Endothelial cell of umbilical vein (primary cell): ENCODE measurements at regions not wholly inside any gene's neighbourhood (a gene's known extent, or its start where the extent isn't known, plus 50 kb on each side); places are given as distances from the start of the nearest gene placed in this dataset.

Experiments used
- BruUV-seq: library from RNA; stranded (reverse); fragments of 400-500 nt; replicated peaks from 2 replicates; lab custom pipeline; 2021; lab: Mats Ljungman, UMichigan
- CTCF ChIA-PET: fragments of 300-600, 350-600 bp; sonication (Branson Sonifier 250); formaldehyde crosslinking; loops from one replicate; lab custom pipeline; 2021; ENCODE audit warnings: antibody characterized with exemption, inconsistent platforms; lab: Charles Lee
- POLR2A ChIA-PET: fragments of 300-600, 350-600 bp; sonication (Branson Sonifier 250); formaldehyde crosslinking; loops from one replicate; lab custom pipeline; 2021; ENCODE audit warnings: antibody characterized with exemption, inconsistent platforms; lab: Charles Lee
- DNase-seq: peaks from one replicate; pipeline ENCODE4 v3.0.0-alpha.2; 2011; ENCODE audit warnings: low read depth, low spot score
- FAIRE-seq: peaks from 2 replicates; lab custom pipeline; 2011; peaks lifted over from hg19 to GRCh38; lab: Jason Lieb, UNC
- H2AFZ ChIP-seq: 2 replicates; pipeline ENCODE4 v1.6.0; 2012; ENCODE audit warnings: low read depth, low read length, control low read depth, inconsistent platforms
- H3K27ac ChIP-seq: 2 replicates; pipeline ENCODE4 v1.5.1; 2011; ENCODE audit warnings: low read depth, mild to moderate bottlenecking, control low read depth, low read length, moderate library complexity; ENCODE audit not compliant: insufficient read depth
- H3K27me3 ChIP-seq, 2 experiments: 2 replicates each; pipeline versions ENCODE4 v1.6.0 to v1.6.1; 2011; ENCODE audit warnings: low read length in 2 of 2, mixed read lengths in 1 of 2; ENCODE audit not compliant: control insufficient read depth in 2 of 2, insufficient read depth in 2 of 2
- H3K36me3 ChIP-seq, 2 experiments: 2 replicates in 1 of 2; 3 replicates in 1 of 2; pipeline ENCODE4 v1.5.1; 2011; ENCODE audit warnings: low read length in 2 of 2, mild to moderate bottlenecking in 1 of 2, moderate library complexity in 1 of 2; ENCODE audit not compliant: control insufficient read depth in 2 of 2, insufficient read depth in 2 of 2; ENCODE audit errors: extremely low read depth in 1 of 2
- H3K4me1 ChIP-seq: 3 replicates; pipeline ENCODE4 v1.5.1; 2011; ENCODE audit warnings: mild to moderate bottlenecking, low read length; ENCODE audit not compliant: control insufficient read depth, insufficient read depth; ENCODE audit errors: extremely low read depth
- H3K4me2 ChIP-seq: 2 replicates; pipeline ENCODE4 v1.6.1; 2011; ENCODE audit warnings: low read length, control low read depth, mixed read lengths; ENCODE audit not compliant: insufficient read depth
- H3K4me3 ChIP-seq, 3 experiments: fragments of 200-600 bp in 1 of 3; sonication (generic), shearing (Covaris generic) in 1 of 3; replicated peaks in 1 of 3; 2 replicates each; pipeline ENCODE4 v1.5.1; 2011 to 2016; ENCODE audit warnings: control low read depth in 3 of 3, low read length in 3 of 3, mild to moderate bottlenecking in 2 of 3, inconsistent platforms in 1 of 3, low read depth in 1 of 3, moderate library complexity in 1 of 3; ENCODE audit not compliant: insufficient read depth in 1 of 3
- H3K79me2 ChIP-seq: 2 replicates; pipeline ENCODE4 v1.6.0; 2012; ENCODE audit warnings: low read length, inconsistent platforms; ENCODE audit not compliant: control insufficient read depth, insufficient read depth
- H3K9ac ChIP-seq: replicated peaks from 2 replicates; pipeline ENCODE3; 2011; ENCODE audit warnings: low read length, control low read depth; ENCODE audit not compliant: insufficient read depth; ENCODE audit errors: extremely low read depth
- H3K9me1 ChIP-seq: replicated peaks from 3 replicates; pipeline ENCODE4 v1.6.0; 2011; ENCODE audit warnings: mild to moderate bottlenecking, low read length; ENCODE audit not compliant: control insufficient read depth, insufficient read depth; ENCODE audit errors: extremely low read depth
- H3K9me3 ChIP-seq: replicated peaks from 2 replicates; pipeline ENCODE4 v1.5.1; 2012; ENCODE audit warnings: low read length, inconsistent platforms; ENCODE audit not compliant: control insufficient read depth, insufficient read depth
- H4K20me1 ChIP-seq: replicated peaks from 2 replicates; pipeline ENCODE3; 2011; ENCODE audit warnings: mild to moderate bottlenecking, low read length; ENCODE audit not compliant: control insufficient read depth, insufficient read depth; ENCODE audit errors: extremely low read depth
- CTCF ChIP-seq, 2 donors: IDR thresholded peaks; 1 replicate in 1 of 2; 2 replicates in 1 of 2; pipeline ENCODE4 v1.5.1; 2011; ENCODE audit warnings: low read length in 2 of 2, mild to moderate bottlenecking in 2 of 2, moderate library complexity in 2 of 2, control low read depth in 1 of 2, inconsistent platforms in 1 of 2, low read depth in 1 of 2; ENCODE audit not compliant: insufficient read depth in 1 of 2; ENCODE audit errors: extremely low read depth in 1 of 2
- EZH2 ChIP-seq: IDR thresholded peaks from 2 replicates; pipeline ENCODE4 v1.6.1; 2012; ENCODE audit warnings: borderline replicate concordance, low read depth, mild to moderate bottlenecking, moderate library complexity, low read length, inconsistent platforms; ENCODE audit not compliant: severe bottlenecking
- FOS ChIP-seq: IDR thresholded peaks from 2 replicates; pipeline ENCODE4 v1.6.1; 2011; ENCODE audit warnings: mild to moderate bottlenecking, low read length, moderate library complexity, borderline replicate concordance; ENCODE audit not compliant: insufficient read depth
- GATA2 ChIP-seq: IDR thresholded peaks from 2 replicates; pipeline ENCODE4 v1.7.0; 2011; ENCODE audit warnings: low read depth, mild to moderate bottlenecking, moderate library complexity, mixed read lengths, low read length; ENCODE audit not compliant: insufficient read length, insufficient read depth
- JUN ChIP-seq: IDR thresholded peaks from 2 replicates; pipeline ENCODE4 v1.6.1; 2011; ENCODE audit warnings: borderline replicate concordance, low read depth; ENCODE audit not compliant: insufficient read length, insufficient read depth
- MYC ChIP-seq: IDR thresholded peaks from one replicate; pipeline ENCODE4 v1.6.1; 2011; ENCODE audit warnings: mild to moderate bottlenecking, low read depth, low read length
- POLR2A ChIP-seq: IDR thresholded peaks from 2 replicates; pipeline ENCODE4 v1.6.1; 2012; ENCODE audit warnings: low read depth, mild to moderate bottlenecking, control low read depth, low read length
- POLR2AphosphoS5 ChIP-seq: IDR thresholded peaks from 2 replicates; pipeline ENCODE4 v1.6.1; 2012; ENCODE audit warnings: low read depth, mild to moderate bottlenecking, control low read depth, low read length, moderate library complexity; ENCODE audit not compliant: insufficient read depth
- dilution Hi-C: fragments of 300-500 bp; cut with MboI; formaldehyde crosslinking; loops from one replicate; pipeline ENCODE4 v1.15.0; 2019; ENCODE audit warnings: low sequenced_read_pairs; ENCODE audit not compliant: extremely low pct_ligation_motif_present
- intact Hi-C: fragments of 100-400 bp; cut with micrococcal nuclease; formaldehyde crosslinking; loops from one replicate; pipeline ENCODE4 v1.10.0; 2022
- TF ChIP-seq, protein P1 (sequence below): IDR thresholded peaks from 2 replicates; pipeline ENCODE4 v1.6.1; 2011; ENCODE audit not compliant: insufficient read depth, insufficient read length

DNA sequence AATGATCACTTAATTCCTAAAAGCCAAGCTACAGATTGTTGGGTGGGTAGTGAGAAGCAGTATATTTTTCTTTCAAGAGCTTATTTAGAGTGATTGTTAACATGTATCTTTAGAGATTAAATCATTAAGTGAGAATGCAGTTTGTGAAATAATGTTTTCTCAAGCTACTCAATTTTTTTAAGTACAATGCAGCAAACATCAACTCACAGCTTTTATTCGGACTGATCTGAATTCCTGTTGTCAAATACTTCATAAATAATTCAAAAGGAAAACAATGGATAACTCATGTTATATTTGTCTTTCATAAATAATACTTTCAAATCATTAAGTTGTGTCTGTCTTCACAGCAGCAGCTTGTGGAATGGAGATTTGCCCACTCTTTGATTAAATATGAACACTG is 271.1 kb upstream of the DEPDC1 start:
- no peaks in the 10 kb centered on the region for H3K4me1 ChIP-seq
- ChIA-PET POLR2A (no interaction called here), CTCF (interaction anchor here (0.7 kb wide), 1 partner anchor 12 kb away, joined by 3 read pairs; no protein-coding TSS in a partner anchor)
- no peaks in the 10 kb centered on the region for H3K79me2 ChIP-seq
- H3K27me3 ChIP-seq: no peaks in the 10 kb centered on the region
- H3K4me2 ChIP-seq: no peak overlapping the region
- TF ChIP-seq EZH2 (no peak), POLR2A (no peak), MYC (no peak), JUN (no peak), CTCF (IDR thresholded peaks at IDR 0.05; ENCODE audit: extremely low read depth in 1 of 2, insufficient read depth in 1 of 2, low read depth in 1 of 2, low read length in 2 of 2) (no peak), POLR2AphosphoS5 (no peak), GATA2 (no peak), FOS (no peak)
- TF ChIP-seq, protein P1, sequence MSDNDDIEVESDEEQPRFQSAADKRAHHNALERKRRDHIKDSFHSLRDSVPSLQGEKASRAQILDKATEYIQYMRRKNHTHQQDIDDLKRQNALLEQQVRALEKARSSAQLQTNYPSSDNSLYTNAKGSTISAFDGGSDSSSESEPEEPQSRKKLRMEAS: no peak
- no peak overlapping the region for H2AFZ ChIP-seq
- no peaks in the 10 kb centered on the region for H3K9me1 ChIP-seq
- FAIRE-seq (no peak), DNase-seq (no peak)
- no peak overlapping the region for H3K4me3 ChIP-seq
- no peak overlapping the region for H3K9ac ChIP-seq
- no peaks in the 10 kb centered on the region for H3K36me3 ChIP-seq
- H4K20me1 ChIP-seq: no peaks in the 10 kb centered on the region
- no TSS peak for BruUV-seq
- no peaks in the 10 kb centered on the region for H3K9me3 ChIP-seq
- dilution Hi-C loops (no loop called here), intact Hi-C loops (no loop called here)
- H3K27ac ChIP-seq: no peak overlapping the region
